Astrocyte of the spinal cord (primary cell): ENCODE measurements at regions not wholly inside any gene's neighbourhood (a gene's known extent, or its start where the extent isn't known, plus 50 kb on each side); places are given as distances from the start of the nearest gene placed in this dataset.
"Not testable (repeated sequence)": the region's sequence is repeated elsewhere in the genome, so short reads cannot be mapped to it uniquely, and the experiment has no call there.

Experiments used
- DNase-seq: peaks from one replicate; pipeline ENCODE4 v3.0.0; 2011; ENCODE audit warnings: low read depth, low spot score
- H3K4me3 ChIP-seq: 2 replicates; pipeline ENCODE4 v1.5.1; 2011; ENCODE audit warnings: low read depth, mild to moderate bottlenecking, low read length, moderate library complexity
- in situ Hi-C: cut with HindIII; loops from 2 replicates; pipeline ENCODE4 v1.10.0; 2017; ENCODE audit warnings: low sequenced_read_pairs
- TF ChIP-seq, protein P1 (sequence below): IDR thresholded peaks from 2 replicates; pipeline ENCODE4 v1.5.1; 2012; ENCODE audit warnings: low read depth, mild to moderate bottlenecking, low read length, inconsistent platforms

- TF ChIP-seq, protein P1, sequence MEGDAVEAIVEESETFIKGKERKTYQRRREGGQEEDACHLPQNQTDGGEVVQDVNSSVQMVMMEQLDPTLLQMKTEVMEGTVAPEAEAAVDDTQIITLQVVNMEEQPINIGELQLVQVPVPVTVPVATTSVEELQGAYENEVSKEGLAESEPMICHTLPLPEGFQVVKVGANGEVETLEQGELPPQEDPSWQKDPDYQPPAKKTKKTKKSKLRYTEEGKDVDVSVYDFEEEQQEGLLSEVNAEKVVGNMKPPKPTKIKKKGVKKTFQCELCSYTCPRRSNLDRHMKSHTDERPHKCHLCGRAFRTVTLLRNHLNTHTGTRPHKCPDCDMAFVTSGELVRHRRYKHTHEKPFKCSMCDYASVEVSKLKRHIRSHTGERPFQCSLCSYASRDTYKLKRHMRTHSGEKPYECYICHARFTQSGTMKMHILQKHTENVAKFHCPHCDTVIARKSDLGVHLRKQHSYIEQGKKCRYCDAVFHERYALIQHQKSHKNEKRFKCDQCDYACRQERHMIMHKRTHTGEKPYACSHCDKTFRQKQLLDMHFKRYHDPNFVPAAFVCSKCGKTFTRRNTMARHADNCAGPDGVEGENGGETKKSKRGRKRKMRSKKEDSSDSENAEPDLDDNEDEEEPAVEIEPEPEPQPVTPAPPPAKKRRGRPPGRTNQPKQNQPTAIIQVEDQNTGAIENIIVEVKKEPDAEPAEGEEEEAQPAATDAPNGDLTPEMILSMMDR, result no peak
- H3K4me3 ChIP-seq, result no peak overlapping the region
- DNase-seq, result no peak
- in situ Hi-C loops, result no loop called here
Observed at GRCh38 chr18:21972281-21972680, 197.1 kb upstream of the GATA6 start.

GRCh38 chr18:21975954-21976353 is 193.4 kb upstream of the GATA6 start:
- H3K4me3 ChIP-seq, DNase-seq, in situ Hi-C loops: not testable (repeated sequence)

GRCh38 chr18:21978546-21979170 is 190.7 kb upstream of the GATA6 start:
- no peak overlapping the region for H3K4me3 ChIP-seq
- in situ Hi-C loops, result no loop called here
- TF ChIP-seq, protein P1, result no peak
- no peak for DNase-seq

- in situ Hi-C loops, result no loop called here
- DNase-seq, result no peak
- H3K4me3 ChIP-seq, result no peak overlapping the region
- TF ChIP-seq, protein P1, result no peak
Observed at GRCh38 chr18:21979171-21979560, 190.2 kb upstream of the GATA6 start.

DNA sequence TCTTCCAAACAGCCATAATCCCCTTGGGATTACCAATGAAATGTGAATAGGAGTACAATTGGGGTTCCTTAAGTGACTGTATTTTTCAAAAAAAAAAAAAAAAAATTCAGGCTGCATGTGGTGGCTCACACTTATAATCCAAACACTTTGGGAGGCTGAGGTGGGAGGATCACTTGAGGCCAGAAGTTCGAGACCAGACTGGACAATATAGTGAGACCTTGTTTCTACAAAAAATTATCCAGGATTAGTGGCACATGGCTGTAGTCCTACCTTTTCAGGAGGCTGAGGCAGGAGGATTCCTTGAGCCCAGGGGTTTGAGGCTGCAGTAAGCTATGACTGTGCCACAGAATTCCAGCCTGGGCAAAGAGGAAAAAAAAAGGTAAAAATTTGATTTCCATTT is 189.6 kb upstream of the GATA6 start:
- in situ Hi-C loops, result no loop called here
- TF ChIP-seq, protein P1, result no peak
- H3K4me3 ChIP-seq, result no peak overlapping the region
- DNase-seq, result no peak

GRCh38 chr18:21980744-21981143 is 188.6 kb upstream of the GATA6 start:
- no peak overlapping the region for H3K4me3 ChIP-seq
- TF ChIP-seq, protein P1, result no peak
- no peak for DNase-seq
- in situ Hi-C loops, result no loop called here

DNA sequence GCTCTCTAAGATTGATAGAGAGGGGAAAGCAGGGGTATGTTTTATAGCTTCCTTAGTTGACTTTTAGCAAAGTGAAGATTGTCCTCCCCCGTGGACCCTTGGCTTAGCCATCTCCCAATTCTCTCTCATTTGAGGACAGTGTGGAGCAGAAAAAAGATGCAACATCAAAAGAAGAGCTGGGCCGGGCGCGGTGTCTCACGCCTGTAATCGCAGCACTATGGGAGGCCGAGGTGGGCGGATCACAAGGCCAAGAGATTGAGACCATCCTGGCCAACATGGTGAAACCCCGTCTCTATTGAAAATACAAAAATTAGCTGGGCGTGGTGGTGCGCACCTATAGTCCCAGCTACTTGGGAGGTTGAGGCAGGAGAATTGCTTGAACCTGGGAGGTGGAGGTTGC is 187.9 kb upstream of the GATA6 start:
- DNase-seq, in situ Hi-C loops, H3K4me3 ChIP-seq: not testable (repeated sequence)

GRCh38 chr18:21991081-21991534 is 178.3 kb upstream of the GATA6 start:
- in situ Hi-C loops, result no loop called here
- TF ChIP-seq, protein P1, result no peak
- DNase-seq, result no peak
- no peak overlapping the region for H3K4me3 ChIP-seq
